Karpas-422 (cell line): ENCODE measurements at regions not wholly inside any gene's neighbourhood (a gene's known extent, or its start where the extent isn't known, plus 50 kb on each side); places are given as distances from the start of the nearest gene placed in this dataset.
"Not testable (repeated sequence)": the region's sequence is repeated elsewhere in the genome, so short reads cannot be mapped to it uniquely, and the experiment has no call there.

Experiments
- DNase-seq: peaks from one replicate; pipeline ENCODE4 v3.0.0-alpha.2; 2015
- H2AFZ ChIP-seq: fragments of 200-600 bp; sonication (generic); 2 replicates; pipeline ENCODE4 v1.6.1; 2014; ENCODE audit warnings: antibody characterized with exemption, low read length, mixed read lengths
- H3K27ac ChIP-seq: fragments of 200-600 bp; sonication (generic); 2 replicates; pipeline ENCODE4 v1.5.1; 2014; ENCODE audit warnings: mild to moderate bottlenecking, low read length, moderate library complexity
- H3K27me3 ChIP-seq: fragments of 200-600 bp; sonication (generic); 2 replicates; pipeline ENCODE4 v1.6.1; 2014; ENCODE audit warnings: low read length, mixed read lengths
- H3K36me3 ChIP-seq: fragments of 200-600 bp; sonication (generic); 2 replicates; pipeline ENCODE4 v1.6.1; 2014; ENCODE audit warnings: low read length, mixed read lengths; ENCODE audit not compliant: insufficient read depth
- H3K4me1 ChIP-seq: fragments of 200-600 bp; sonication (generic); 2 replicates; pipeline ENCODE4 v1.6.1; 2014; ENCODE audit warnings: mild to moderate bottlenecking, low read length, mixed read lengths
- H3K4me2 ChIP-seq: fragments of 200-600 bp; sonication (generic); 2 replicates; pipeline ENCODE4 v1.6.1; 2014; ENCODE audit warnings: low read length, low read depth, mild to moderate bottlenecking; ENCODE audit not compliant: poor library complexity, severe bottlenecking
- H3K4me3 ChIP-seq: fragments of 200-600 bp; sonication (generic); 2 replicates; pipeline ENCODE4 v1.5.1; 2014; ENCODE audit warnings: mild to moderate bottlenecking, antibody characterized with exemption, low read length, mixed read lengths
- H3K79me2 ChIP-seq: fragments of 200-600 bp; sonication (generic); 2 replicates; pipeline ENCODE4 v1.6.1; 2014; ENCODE audit warnings: mild to moderate bottlenecking, low read length, mixed read lengths
- H3K9ac ChIP-seq: fragments of 200-600 bp; sonication (generic); 2 replicates; pipeline ENCODE4 v1.6.0; 2014; ENCODE audit warnings: low read length
- H3K9me2 ChIP-seq: fragments of 200-600 bp; sonication (generic), shearing (Covaris generic); replicated peaks from 2 replicates; pipeline ENCODE4 v1.6.0; 2014; ENCODE audit warnings: mild to moderate bottlenecking, low read length, moderate library complexity; ENCODE audit not compliant: insufficient read depth
- H3K9me3 ChIP-seq: fragments of 300-700, 200-600 bp; sonication (generic); 2 replicates; pipeline ENCODE4 v1.6.1; 2014; ENCODE audit warnings: low read length, mixed read lengths
- H4K20me1 ChIP-seq: fragments of 200-600 bp; sonication (generic); 2 replicates; pipeline ENCODE4 v1.6.1; 2014; ENCODE audit warnings: mild to moderate bottlenecking, antibody characterized with exemption, low read length, low read depth; ENCODE audit not compliant: insufficient read depth

GRCh38 chr6:48552905-48553304 is 441.9 kb upstream of the PTCHD4 start:
- H3K9me3 ChIP-seq, result no peaks in the 10 kb centered on the region
- no peaks in the 10 kb centered on the region for H3K36me3 ChIP-seq
- no peak overlapping the region for H3K27ac ChIP-seq
- no peak overlapping the region for H3K4me2 ChIP-seq
- no peak overlapping the region for H3K4me3 ChIP-seq
- DNase-seq, result no peak
- no peaks in the 10 kb centered on the region for H3K4me1 ChIP-seq
- H3K9ac ChIP-seq, result no peak overlapping the region
- no peaks in the 10 kb centered on the region for H3K79me2 ChIP-seq
- no peak overlapping the region for H2AFZ ChIP-seq
- H3K9me2 ChIP-seq, result no peaks in the 10 kb centered on the region
- H4K20me1 ChIP-seq, result no peaks in the 10 kb centered on the region
- no peaks in the 10 kb centered on the region for H3K27me3 ChIP-seq

GRCh38 chr6:48550603-48551002 is 439.6 kb upstream of the PTCHD4 start:
- no peaks in the 10 kb centered on the region for H3K27me3 ChIP-seq
- H3K9ac ChIP-seq, result no peak overlapping the region
- no peaks in the 10 kb centered on the region for H3K4me1 ChIP-seq
- no peaks in the 10 kb centered on the region for H4K20me1 ChIP-seq
- no peaks in the 10 kb centered on the region for H3K9me2 ChIP-seq
- no peaks in the 10 kb centered on the region for H3K79me2 ChIP-seq
- H3K9me3 ChIP-seq, result no peaks in the 10 kb centered on the region
- DNase-seq, result no peak
- no peaks in the 10 kb centered on the region for H3K36me3 ChIP-seq
- no peak overlapping the region for H2AFZ ChIP-seq
- H3K4me2 ChIP-seq, result no peak overlapping the region
- H3K4me3 ChIP-seq, result no peak overlapping the region
- H3K27ac ChIP-seq, result no peak overlapping the region

- no peak overlapping the region for H3K9ac ChIP-seq
- H3K27me3 ChIP-seq, result peaks cover 6% of the 10 kb centered on the region; the same call in 1 of the 2 replicates
- no peaks in the 10 kb centered on the region for H3K4me1 ChIP-seq
- H3K36me3 ChIP-seq, result no peaks in the 10 kb centered on the region
- H3K4me2 ChIP-seq, result no peak overlapping the region
- H3K9me2 ChIP-seq, result no peaks in the 10 kb centered on the region
- no peak for DNase-seq
- no peak overlapping the region for H3K4me3 ChIP-seq
- H2AFZ ChIP-seq, result no peak overlapping the region
- no peak overlapping the region for H3K27ac ChIP-seq
- H3K9me3 ChIP-seq, result peaks cover 5% of the 10 kb centered on the region; the same call in 1 of the 2 replicates
- H4K20me1 ChIP-seq, result no peaks in the 10 kb centered on the region
- no peaks in the 10 kb centered on the region for H3K79me2 ChIP-seq
These were observed 431.2 kb upstream of the PTCHD4 start for GRCh38 chr6:48542191-48542590.

GRCh38 chr6:48541649-48542048 is 430.7 kb upstream of the PTCHD4 start:
- no peak overlapping the region for H3K9ac ChIP-seq
- no peak overlapping the region for H3K4me2 ChIP-seq
- H3K9me2 ChIP-seq, result no peaks in the 10 kb centered on the region

GRCh38 chr6:48535582-48536009 is 424.6 kb upstream of the PTCHD4 start:
- Histone ChIP-seq H3K9me3 (no peaks in the 10 kb centered on the region), H3K4me3 (no peak overlapping the region), H3K4me1 (peaks cover 14% of the 10 kb centered on the region), H3K79me2 (no peaks in the 10 kb centered on the region), H2AFZ (no peak overlapping the region), H4K20me1 (no peaks in the 10 kb centered on the region), H3K9me2 (no peaks in the 10 kb centered on the region), H3K4me2 (no peak overlapping the region), H3K27me3 (peaks cover 3% of the 10 kb centered on the region; the same call in 1 of the 2 replicates), H3K9ac (no peak overlapping the region), H3K36me3 (no peaks in the 10 kb centered on the region), H3K27ac (no peak overlapping the region)
- DNase-seq, result no peak

More at GRCh38 chr6:48541649-48542048, 430.7 kb upstream of the PTCHD4 start:
- no peak overlapping the region for H3K27ac ChIP-seq
- H3K9me3 ChIP-seq, result peaks cover 5% of the 10 kb centered on the region; the same call in 1 of the 2 replicates
- H3K4me1 ChIP-seq, result no peaks in the 10 kb centered on the region
- no peak overlapping the region for H2AFZ ChIP-seq
- H3K4me3 ChIP-seq, result no peak overlapping the region
- peaks cover 6% of the 10 kb centered on the region; the same call in 1 of the 2 replicates for H3K27me3 ChIP-seq
- no peaks in the 10 kb centered on the region for H4K20me1 ChIP-seq
- H3K36me3 ChIP-seq, result no peaks in the 10 kb centered on the region
- no peaks in the 10 kb centered on the region for H3K79me2 ChIP-seq
- DNase-seq, result no peak

- DNase-seq, H4K20me1 ChIP-seq, H3K9ac ChIP-seq, H3K9me3 ChIP-seq, H3K4me2 ChIP-seq, H3K27ac ChIP-seq, H2AFZ ChIP-seq, H3K79me2 ChIP-seq, H3K4me3 ChIP-seq, H3K36me3 ChIP-seq, H3K9me2 ChIP-seq, H3K27me3 ChIP-seq: not testable (repeated sequence)
- H3K4me1 ChIP-seq, result peaks cover 14% of the 10 kb centered on the region
These were observed 420.0 kb upstream of the PTCHD4 start for GRCh38 chr6:48530978-48531377.

- Histone ChIP-seq H3K9me2 (no peaks in the 10 kb centered on the region), H3K4me1 (no peaks in the 10 kb centered on the region), H3K9me3 (no peaks in the 10 kb centered on the region), H3K27ac (no peak overlapping the region), H3K27me3 (no peaks in the 10 kb centered on the region), H3K79me2 (no peaks in the 10 kb centered on the region), H4K20me1 (no peaks in the 10 kb centered on the region), H3K4me2 (no peak overlapping the region), H2AFZ (no peak overlapping the region), H3K9ac (no peak overlapping the region), H3K36me3 (no peaks in the 10 kb centered on the region), H3K4me3 (no peak overlapping the region)
- no peak for DNase-seq
These were observed 414.9 kb upstream of the PTCHD4 start for GRCh38 chr6:48525849-48526248.

- H3K4me1 ChIP-seq, result no peaks in the 10 kb centered on the region
- no peaks in the 10 kb centered on the region for H3K9me3 ChIP-seq
- no peak overlapping the region for H3K9ac ChIP-seq
- H2AFZ ChIP-seq, result no peak overlapping the region; the same call in 1 of the 2 replicates
- no peak for DNase-seq
- H3K36me3 ChIP-seq, result no peaks in the 10 kb centered on the region
- H3K4me2 ChIP-seq, result no peak overlapping the region
- H3K79me2 ChIP-seq, result no peaks in the 10 kb centered on the region
- no peak overlapping the region for H3K4me3 ChIP-seq
- no peaks in the 10 kb centered on the region for H3K27me3 ChIP-seq
- no peaks in the 10 kb centered on the region for H3K9me2 ChIP-seq
- no peaks in the 10 kb centered on the region for H4K20me1 ChIP-seq
- H3K27ac ChIP-seq, result no peak overlapping the region
These were observed 410.0 kb upstream of the PTCHD4 start for GRCh38 chr6:48520951-48521350.

GRCh38 chr6:48512390-48512789 is 401.4 kb upstream of the PTCHD4 start:
- Histone ChIP-seq H3K9me3 (no peaks in the 10 kb centered on the region), H3K9ac (no peak overlapping the region), H2AFZ (no peak overlapping the region), H3K9me2 (no peaks in the 10 kb centered on the region), H3K4me3 (no peak overlapping the region), H3K36me3 (no peaks in the 10 kb centered on the region), H3K27me3 (no peaks in the 10 kb centered on the region), H3K4me2 (no peak overlapping the region), H3K4me1 (peaks cover 4% of the 10 kb centered on the region), H3K79me2 (no peaks in the 10 kb centered on the region), H3K27ac (no peak overlapping the region), H4K20me1 (no peaks in the 10 kb centered on the region)
- no peak for DNase-seq
